ENCODE measurements at regions not wholly inside any gene's neighbourhood (a gene's known extent, or its start where the extent isn't known, plus 50 kb on each side); places are given as distances from the start of the nearest gene placed in this dataset.
A peak's percentile ranks its signal among the peaks of the same experiment; 100 is the strongest.

DNA sequence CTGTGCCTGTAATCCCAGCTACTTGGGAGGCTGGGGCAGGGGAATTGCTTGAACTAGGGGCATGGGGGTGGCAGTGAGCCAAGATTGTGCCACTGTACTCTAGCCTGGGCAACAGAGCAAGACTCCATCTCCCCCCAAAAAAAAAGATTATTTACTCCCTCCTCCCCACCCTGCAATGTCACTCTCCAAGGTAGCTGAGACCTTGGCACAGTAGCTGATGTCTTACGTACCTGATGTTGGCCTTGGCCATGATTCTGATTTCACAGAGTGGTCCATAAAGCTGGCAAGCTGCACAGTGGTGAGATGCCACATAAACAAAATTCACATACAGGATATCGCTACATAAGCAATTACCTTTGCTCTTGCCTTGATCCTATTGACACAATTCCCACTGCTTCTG is 108.5 kb downstream of the CAVIN4 start:
- no peak overlapping the region for H3K4me3 Mint-ChIP-seq
- H3K9me3 Mint-ChIP-seq: no peaks in the 10 kb centered on the region
- no peak for ATAC-seq
- peaks cover 27% of the 10 kb centered on the region for H3K27me3 Mint-ChIP-seq
- no peaks in the 10 kb centered on the region for H3K4me1 Mint-ChIP-seq
- H3K36me3 Mint-ChIP-seq: no peaks in the 10 kb centered on the region
- no peak overlapping the region for H3K27ac Mint-ChIP-seq

DNA sequence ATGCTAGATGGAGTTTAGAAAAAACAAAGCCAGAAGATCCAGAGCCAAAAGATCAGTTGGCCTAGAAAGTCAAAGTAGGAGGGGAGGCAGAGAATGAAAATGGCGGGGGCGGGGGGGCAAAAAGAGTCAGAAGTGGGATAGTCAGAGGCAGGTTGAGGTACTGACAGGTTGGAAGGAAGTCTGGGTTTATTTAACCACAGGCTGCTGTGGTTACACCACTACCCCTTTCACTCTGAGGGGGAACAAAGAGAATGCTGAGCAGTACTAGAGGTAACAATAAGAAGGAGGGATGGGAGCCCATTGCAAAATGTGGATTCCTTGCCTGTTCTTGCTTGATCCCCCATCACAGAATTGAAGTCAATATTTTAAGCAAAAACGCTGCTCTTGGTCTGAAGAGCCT is 111.8 kb downstream of the CAVIN4 start:
- H3K36me3 Mint-ChIP-seq: no peaks in the 10 kb centered on the region
- H3K27ac Mint-ChIP-seq: no peak overlapping the region
- peaks cover 27% of the 10 kb centered on the region for H3K27me3 Mint-ChIP-seq
- ATAC-seq: no peak
- no peaks in the 10 kb centered on the region for H3K4me1 Mint-ChIP-seq
- H3K4me3 Mint-ChIP-seq: no peak overlapping the region
- no peaks in the 10 kb centered on the region for H3K9me3 Mint-ChIP-seq

DNA sequence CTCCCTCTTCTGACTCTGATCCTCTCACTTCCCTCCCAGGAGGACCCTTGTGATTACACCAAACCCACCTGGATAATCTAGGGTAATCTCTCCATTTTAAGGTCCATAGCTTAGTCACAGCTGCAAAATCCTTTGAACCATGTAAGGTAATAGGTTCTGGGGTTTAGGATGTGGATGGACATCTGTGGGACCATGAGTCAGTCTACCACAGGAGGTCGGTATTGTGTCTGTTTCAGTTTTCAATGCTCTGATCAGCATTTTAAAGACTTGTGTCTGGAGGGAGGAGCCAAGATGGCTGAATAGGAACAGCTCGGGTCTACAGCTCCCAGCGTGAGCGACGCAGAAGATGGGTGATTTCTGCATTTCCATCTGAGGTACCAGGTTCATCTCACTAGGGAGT is 112.6 kb downstream of the CAVIN4 start:
- Mint-ChIP-seq H3K9me3 (no peaks in the 10 kb centered on the region), H3K4me1 (no peaks in the 10 kb centered on the region), H3K27ac (no peak overlapping the region), H3K4me3 (no peak overlapping the region), H3K36me3 (no peaks in the 10 kb centered on the region), H3K27me3 (peaks cover 27% of the 10 kb centered on the region)
- ATAC-seq: no peak

DNA sequence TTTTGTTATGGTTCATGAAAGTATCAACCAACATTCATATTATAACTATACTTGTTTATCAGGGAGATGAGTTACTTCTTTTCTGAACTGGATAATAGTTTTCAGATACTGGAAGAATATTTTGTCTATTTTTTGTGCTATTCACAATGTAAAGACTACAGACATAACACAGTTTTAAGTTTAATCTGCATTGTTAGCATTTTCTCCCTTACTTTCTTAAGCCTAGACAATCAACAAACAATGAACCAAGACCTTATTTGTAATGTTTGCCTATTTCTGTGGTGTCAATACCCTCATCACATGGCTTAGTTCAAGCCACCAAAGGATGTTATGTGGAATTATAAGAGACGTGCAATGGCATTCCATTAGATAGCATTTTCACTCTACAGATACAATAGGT is 119.5 kb downstream of the CAVIN4 start:
- ATAC-seq: no peak
- Mint-ChIP-seq H3K36me3 (no peaks in the 10 kb centered on the region), H3K27ac (no peak overlapping the region), H3K9me3 (no peaks in the 10 kb centered on the region), H3K4me1 (no peaks in the 10 kb centered on the region), H3K27me3 (no peaks in the 10 kb centered on the region), H3K4me3 (no peak overlapping the region)

GRCh38 chr9:100698945-100699344 is 121.1 kb downstream of the CAVIN4 start:
- no peaks in the 10 kb centered on the region for H3K4me1 Mint-ChIP-seq
- ATAC-seq: no peak
- H3K9me3 Mint-ChIP-seq: no peaks in the 10 kb centered on the region
- no peaks in the 10 kb centered on the region for H3K27me3 Mint-ChIP-seq
- H3K36me3 Mint-ChIP-seq: no peaks in the 10 kb centered on the region
- no peak overlapping the region for H3K4me3 Mint-ChIP-seq
- H3K27ac Mint-ChIP-seq: no peak overlapping the region

DNA sequence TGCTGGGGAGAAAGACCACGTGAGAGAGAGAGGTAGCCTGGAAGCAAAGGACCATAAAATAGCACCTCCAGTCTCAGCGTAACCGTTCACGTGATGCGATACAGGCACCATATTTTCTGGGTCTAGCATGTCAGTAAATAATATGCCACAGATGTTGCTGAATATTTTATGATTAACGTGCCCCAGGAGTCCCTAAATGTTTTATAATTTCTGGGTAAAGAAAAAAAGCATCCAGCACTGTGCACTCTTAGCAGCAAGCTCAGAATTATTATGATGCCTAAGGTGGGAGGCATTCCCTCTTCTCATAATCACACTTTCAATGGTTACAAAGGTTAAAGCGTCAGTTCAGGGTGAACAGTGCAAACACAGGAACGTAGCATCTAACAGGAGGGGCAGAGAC is 121.8 kb downstream of the CAVIN4 start:
- Mint-ChIP-seq H3K36me3 (no peaks in the 10 kb centered on the region), H3K4me3 (no peak overlapping the region), H3K4me1 (no peaks in the 10 kb centered on the region), H3K27me3 (no peaks in the 10 kb centered on the region), H3K9me3 (no peaks in the 10 kb centered on the region), H3K27ac (no peak overlapping the region)
- ATAC-seq: no peak

GRCh38 chr9:100700689-100701318 is 122.9 kb downstream of the CAVIN4 start:
- Mint-ChIP-seq H3K4me3 (no peak overlapping the region), H3K27ac (no peak overlapping the region), H3K27me3 (no peaks in the 10 kb centered on the region), H3K4me1 (no peaks in the 10 kb centered on the region), H3K9me3 (no peaks in the 10 kb centered on the region), H3K36me3 (no peaks in the 10 kb centered on the region)
- no peak for ATAC-seq

DNA sequence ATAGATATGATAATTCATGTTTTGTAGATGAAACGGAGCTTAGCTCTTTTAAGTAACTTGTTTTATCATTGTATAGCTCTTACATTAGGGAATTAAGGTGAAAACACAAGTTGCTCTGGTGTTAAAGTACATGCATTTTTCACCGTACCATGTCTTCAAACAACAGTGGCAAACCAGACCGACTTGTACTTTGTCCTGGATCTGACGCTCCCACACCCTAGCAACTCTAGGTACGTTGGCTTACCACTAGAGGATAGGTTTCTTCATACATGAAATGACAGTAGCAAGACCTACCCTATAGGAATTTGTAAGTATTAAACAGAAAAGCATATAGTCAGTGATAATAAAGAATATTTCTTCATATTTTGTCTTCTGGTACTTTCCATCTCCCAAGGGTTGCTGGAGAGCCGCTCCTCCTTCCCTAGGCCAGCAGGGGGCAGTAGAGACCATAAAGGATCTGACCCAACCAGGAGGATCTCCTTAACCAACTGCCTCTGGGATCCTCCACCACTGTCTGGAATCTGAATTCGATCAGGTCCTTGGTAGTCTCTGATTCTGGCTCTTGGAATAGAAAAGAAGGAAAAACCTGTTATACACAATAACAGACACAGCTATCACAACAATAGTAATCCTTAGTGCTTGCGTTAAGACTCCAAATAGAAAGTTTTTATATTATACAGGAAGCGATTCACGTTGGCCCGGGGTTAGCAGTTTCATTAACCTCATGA is 136.7 kb downstream of the CAVIN4 start:
- Mint-ChIP-seq H3K27ac (no peak overlapping the region), H3K27me3 (peaks cover 2% of the 10 kb centered on the region), H3K9me3 (peaks cover 12% of the 10 kb centered on the region), H3K4me3 (no peak overlapping the region), H3K36me3 (no peaks in the 10 kb centered on the region), H3K4me1 (no peaks in the 10 kb centered on the region)
- no peak for ATAC-seq

DNA sequence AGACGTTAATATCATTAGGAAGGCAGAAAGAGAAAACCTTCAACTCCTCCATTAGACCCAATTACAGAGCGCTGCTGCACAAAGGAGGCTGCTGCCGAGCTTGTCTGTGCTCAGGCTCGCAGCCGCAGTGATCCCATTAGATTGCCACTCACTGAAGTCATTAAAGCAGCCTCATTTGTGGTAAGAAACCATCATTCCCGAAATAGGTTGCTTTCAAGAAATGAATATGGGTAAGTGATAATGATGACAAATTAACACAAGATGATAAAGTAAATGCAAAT is 137.2 kb downstream of the CAVIN4 start:
- H3K9me3 Mint-ChIP-seq: peaks cover 12% of the 10 kb centered on the region
- no peaks in the 10 kb centered on the region for H3K27me3 Mint-ChIP-seq
- H3K36me3 Mint-ChIP-seq: no peaks in the 10 kb centered on the region
- H3K4me1 Mint-ChIP-seq: no peaks in the 10 kb centered on the region
- ATAC-seq: no peak
- H3K27ac Mint-ChIP-seq: no peak overlapping the region
- no peak overlapping the region for H3K4me3 Mint-ChIP-seq

- H3K27me3 Mint-ChIP-seq: no peaks in the 10 kb centered on the region
- H3K36me3 Mint-ChIP-seq: no peaks in the 10 kb centered on the region
These were observed 140.8 kb downstream of the CAVIN4 start for GRCh38 chr9:100718717-100719116.

GRCh38 chr9:100720922-100721321 is 143.0 kb downstream of the CAVIN4 start:
- H3K9me3 Mint-ChIP-seq: peaks cover 2% of the 10 kb centered on the region
- no peak for ATAC-seq

More at GRCh38 chr9:100718717-100719116, 140.8 kb downstream of the CAVIN4 start:
- no peaks in the 10 kb centered on the region for H3K4me1 Mint-ChIP-seq
- H3K9me3 Mint-ChIP-seq: peaks cover 5% of the 10 kb centered on the region
- H3K27ac Mint-ChIP-seq: no peak overlapping the region
- no peak for ATAC-seq
- H3K4me3 Mint-ChIP-seq: no peak overlapping the region

GRCh38 chr9:100724886-100725285 is 147.0 kb downstream of the CAVIN4 start:
- no peaks in the 10 kb centered on the region for H3K27me3 Mint-ChIP-seq
- no peak overlapping the region for H3K27ac Mint-ChIP-seq
- H3K4me1 Mint-ChIP-seq: no peaks in the 10 kb centered on the region
- no peaks in the 10 kb centered on the region for H3K36me3 Mint-ChIP-seq
- no peak overlapping the region for H3K4me3 Mint-ChIP-seq
- no peak for ATAC-seq
- peaks cover 2% of the 10 kb centered on the region for H3K9me3 Mint-ChIP-seq

More at GRCh38 chr9:100720922-100721321, 143.0 kb downstream of the CAVIN4 start:
- no peak overlapping the region for H3K27ac Mint-ChIP-seq
- no peaks in the 10 kb centered on the region for H3K27me3 Mint-ChIP-seq
- no peaks in the 10 kb centered on the region for H3K4me1 Mint-ChIP-seq
- H3K4me3 Mint-ChIP-seq: no peak overlapping the region
- no peaks in the 10 kb centered on the region for H3K36me3 Mint-ChIP-seq

DNA sequence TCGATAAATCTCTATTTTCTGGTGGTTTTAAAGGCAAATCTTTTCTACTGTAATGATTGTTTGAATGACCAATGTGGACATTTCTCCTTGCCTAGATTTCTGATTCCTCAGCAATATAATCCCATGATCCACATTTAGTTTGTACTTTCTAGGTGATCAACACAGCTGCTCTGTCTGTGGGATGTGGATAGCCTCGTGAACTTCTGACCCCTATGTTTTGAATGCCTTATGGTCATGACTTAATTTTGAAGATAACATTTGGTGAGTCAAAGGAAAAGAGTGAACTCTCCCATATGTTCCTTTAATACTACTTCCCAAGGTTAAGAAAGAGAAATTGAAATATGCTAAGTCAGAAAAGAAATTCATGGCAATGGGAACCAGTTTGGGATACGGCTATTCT is 147.5 kb downstream of the CAVIN4 start:
- ATAC-seq: no peak
- H3K4me3 Mint-ChIP-seq: no peak overlapping the region
- H3K36me3 Mint-ChIP-seq: no peaks in the 10 kb centered on the region
- H3K27me3 Mint-ChIP-seq: no peaks in the 10 kb centered on the region
- H3K27ac Mint-ChIP-seq: no peak overlapping the region
- no peaks in the 10 kb centered on the region for H3K4me1 Mint-ChIP-seq
- H3K9me3 Mint-ChIP-seq: peaks cover 2% of the 10 kb centered on the region

GRCh38 chr9:100729336-100729895 is 151.5 kb downstream of the CAVIN4 start:
- Mint-ChIP-seq H3K36me3 (no peaks in the 10 kb centered on the region), H3K27me3 (no peaks in the 10 kb centered on the region)
- ATAC-seq: no peak

GRCh38 chr9:100730086-100730485 is 152.2 kb downstream of the CAVIN4 start:
- Mint-ChIP-seq H3K4me3 (no peak overlapping the region), H3K27ac (no peak overlapping the region), H3K36me3 (no peaks in the 10 kb centered on the region), H3K27me3 (no peaks in the 10 kb centered on the region), H3K9me3 (peaks cover 5% of the 10 kb centered on the region), H3K4me1 (no peaks in the 10 kb centered on the region)
- ATAC-seq: no peak

More at GRCh38 chr9:100729336-100729895, 151.5 kb downstream of the CAVIN4 start:
- Mint-ChIP-seq H3K27ac (no peak overlapping the region), H3K4me1 (no peaks in the 10 kb centered on the region), H3K4me3 (no peak overlapping the region), H3K9me3 (peaks cover 5% of the 10 kb centered on the region)

- Mint-ChIP-seq H3K4me1 (no peaks in the 10 kb centered on the region), H3K27ac (no peak overlapping the region), H3K4me3 (no peak overlapping the region), H3K27me3 (no peaks in the 10 kb centered on the region), H3K9me3 (peaks cover 5% of the 10 kb centered on the region), H3K36me3 (no peaks in the 10 kb centered on the region)
- ATAC-seq: peak; percentile 20
These were observed 153.2 kb downstream of the CAVIN4 start for GRCh38 chr9:100731038-100731556.

Data from stimulated activated memory B cell treated with anti-CD40 and anti-IgM and Interleukin-4, amounts not matched to agents 10 μg/mL and 1 μg/mL and 100 μg/mL, for 72 hours (primary cell).